Stimulated activated naive CD8-positive, alpha-beta T cell treated with anti-CD3 and anti-CD28 coated beads, Interleukin-15, amount 100 ng/mL, for 72 hours (primary cell): ENCODE measurements at regions not wholly inside any gene's neighbourhood (a gene's known extent, or its start where the extent isn't known, plus 50 kb on each side); places are given as distances from the start of the nearest gene placed in this dataset.

ENCODE experiments used
- ATAC-seq: fragments of 150-1000 bp; cut with Tn5 transposase; 2 replicates; pipeline ENCODE4 v1.10.0; 2021; ENCODE audit warnings: mild to moderate bottlenecking, moderate library complexity
- DNase-seq, 2 donors: peaks; one replicate each; pipeline ENCODE4 v3.0.0; 2021 to 2022
- H3K27ac Mint-ChIP-seq, 2 donors: one replicate each; pipeline ENCODE4 v1.8.0; 2022; ENCODE audit warnings: mild to moderate bottlenecking in 2 of 2, mixed read lengths in 2 of 2, moderate library complexity in 2 of 2
- H3K27me3 Mint-ChIP-seq: one replicate; pipeline ENCODE4 v1.8.0; 2022; ENCODE audit warnings: mixed read lengths
- H3K4me1 Mint-ChIP-seq: one replicate; pipeline ENCODE4 v1.8.0; 2022; ENCODE audit warnings: mild to moderate bottlenecking, mixed read lengths
- H3K4me3 Mint-ChIP-seq, 2 donors: one replicate each; pipeline ENCODE4 v1.8.0; 2022; ENCODE audit warnings: mild to moderate bottlenecking in 2 of 2, mixed read lengths in 2 of 2, moderate library complexity in 1 of 2
- H3K9me3 Mint-ChIP-seq, 2 donors: one replicate each; pipeline ENCODE4 v1.8.0; 2022; ENCODE audit warnings: mixed read lengths in 2 of 2

- H3K9me3 Mint-ChIP-seq: no peaks in the 10 kb centered on the region
- H3K4me3 Mint-ChIP-seq: no peak overlapping the region
- no peak overlapping the region for H3K27ac Mint-ChIP-seq
- no peaks in the 10 kb centered on the region for H3K27me3 Mint-ChIP-seq
- H3K4me1 Mint-ChIP-seq: no peaks in the 10 kb centered on the region
- no peak for ATAC-seq
- DNase-seq: no peak
These were observed 428.8 kb downstream of the CDK5RAP2 start for GRCh38 chr9:120151149-120151548.

- H3K27me3 Mint-ChIP-seq: peaks cover 10% of the 10 kb centered on the region
- no peak for ATAC-seq
- no peak overlapping the region for H3K4me3 Mint-ChIP-seq
- peaks cover 7% of the 10 kb centered on the region for H3K4me1 Mint-ChIP-seq
- H3K9me3 Mint-ChIP-seq: peaks cover 18 to 40% of the 10 kb centered on the region in 2 donors
- DNase-seq: no peak
- H3K27ac Mint-ChIP-seq: peak overlapping the region in 1 of 2 donors; percentile 71
These were observed 441.0 kb downstream of the CDK5RAP2 start for GRCh38 chr9:120138955-120139354.

GRCh38 chr9:120137186-120137840 is 442.7 kb downstream of the CDK5RAP2 start:
- DNase-seq (no peak), ATAC-seq (no peak)
- Mint-ChIP-seq H3K4me1 (peaks cover 7% of the 10 kb centered on the region), H3K4me3 (no peak overlapping the region), H3K27me3 (peaks cover 10% of the 10 kb centered on the region), H3K9me3 (peaks cover 29 to 52% of the 10 kb centered on the region in 2 donors), H3K27ac (no peak overlapping the region)

GRCh38 chr9:120136696-120137095 is 443.3 kb downstream of the CDK5RAP2 start:
- H3K9me3 Mint-ChIP-seq: peaks cover 31 to 52% of the 10 kb centered on the region in 2 donors
- H3K4me1 Mint-ChIP-seq: peaks cover 7% of the 10 kb centered on the region
- ATAC-seq (peak; percentile 42), DNase-seq (no peak)
- no peak overlapping the region for H3K27ac Mint-ChIP-seq
- peaks cover 10% of the 10 kb centered on the region for H3K27me3 Mint-ChIP-seq
- no peak overlapping the region for H3K4me3 Mint-ChIP-seq

GRCh38 chr9:120117081-120117480 is 462.9 kb downstream of the CDK5RAP2 start:
- Mint-ChIP-seq H3K4me1 (no peaks in the 10 kb centered on the region), H3K27ac (no peak overlapping the region), H3K27me3 (no peaks in the 10 kb centered on the region), H3K4me3 (no peak overlapping the region), H3K9me3 (no peaks in the 10 kb centered on the region)
- DNase-seq: no peak
- ATAC-seq: no peak

GRCh38 chr9:120110520-120110919 is 469.4 kb downstream of the CDK5RAP2 start:
- H3K27me3 Mint-ChIP-seq: peaks cover 8% of the 10 kb centered on the region
- no peak for ATAC-seq

GRCh38 chr9:120109242-120109641 is 470.7 kb downstream of the CDK5RAP2 start:
- no peak for DNase-seq
- Mint-ChIP-seq H3K4me3 (no peak overlapping the region), H3K4me1 (no peaks in the 10 kb centered on the region), H3K9me3 (no peaks in the 10 kb centered on the region), H3K27me3 (peaks cover 13% of the 10 kb centered on the region), H3K27ac (no peak overlapping the region)
- peak; percentile 46 for ATAC-seq

More at GRCh38 chr9:120110520-120110919, 469.4 kb downstream of the CDK5RAP2 start:
- Mint-ChIP-seq H3K27ac (no peak overlapping the region), H3K4me3 (no peak overlapping the region), H3K9me3 (no peaks in the 10 kb centered on the region), H3K4me1 (no peaks in the 10 kb centered on the region)
- no peak for DNase-seq

GRCh38 chr9:120107138-120107537 is 472.8 kb downstream of the CDK5RAP2 start:
- Mint-ChIP-seq H3K27ac (no peak overlapping the region), H3K27me3 (peaks cover 13% of the 10 kb centered on the region), H3K9me3 (no peaks in the 10 kb centered on the region), H3K4me3 (no peak overlapping the region), H3K4me1 (no peaks in the 10 kb centered on the region)
- DNase-seq: no peak
- no peak for ATAC-seq

GRCh38 chr9:120104771-120105170 is 475.2 kb downstream of the CDK5RAP2 start:
- Mint-ChIP-seq H3K4me3 (no peak overlapping the region), H3K27me3 (peaks cover 6% of the 10 kb centered on the region), H3K27ac (no peak overlapping the region), H3K9me3 (no peaks in the 10 kb centered on the region), H3K4me1 (no peaks in the 10 kb centered on the region)
- ATAC-seq (no peak), DNase-seq (no peak)

- ATAC-seq (no peak), DNase-seq (no peak)
- H3K4me1 Mint-ChIP-seq: no peaks in the 10 kb centered on the region
- H3K27me3 Mint-ChIP-seq: peaks cover 6% of the 10 kb centered on the region
- H3K9me3 Mint-ChIP-seq: no peaks in the 10 kb centered on the region
- no peak overlapping the region for H3K27ac Mint-ChIP-seq
- H3K4me3 Mint-ChIP-seq: no peak overlapping the region
These were observed 479.4 kb downstream of the CDK5RAP2 start for GRCh38 chr9:120100595-120100994.

GRCh38 chr9:120099065-120099464 is 480.9 kb downstream of the CDK5RAP2 start:
- no peak for DNase-seq
- no peaks in the 10 kb centered on the region for H3K4me1 Mint-ChIP-seq
- no peak overlapping the region for H3K27ac Mint-ChIP-seq
- H3K27me3 Mint-ChIP-seq: no peaks in the 10 kb centered on the region
- H3K4me3 Mint-ChIP-seq: no peak overlapping the region
- ATAC-seq: no peak
- no peaks in the 10 kb centered on the region for H3K9me3 Mint-ChIP-seq

GRCh38 chr9:120098584-120098983 is 481.4 kb downstream of the CDK5RAP2 start:
- no peak overlapping the region for H3K27ac Mint-ChIP-seq
- H3K9me3 Mint-ChIP-seq: no peaks in the 10 kb centered on the region
- H3K27me3 Mint-ChIP-seq: no peaks in the 10 kb centered on the region
- ATAC-seq: no peak
- H3K4me1 Mint-ChIP-seq: no peaks in the 10 kb centered on the region
- H3K4me3 Mint-ChIP-seq: no peak overlapping the region
- no peak for DNase-seq

GRCh38 chr9:120091206-120091605 is 488.8 kb downstream of the CDK5RAP2 start:
- no peaks in the 10 kb centered on the region for H3K27me3 Mint-ChIP-seq

GRCh38 chr9:120080849-120081248 is 499.1 kb downstream of the CDK5RAP2 start:
- ATAC-seq (no peak), DNase-seq (no peak)
- H3K27ac Mint-ChIP-seq: no peak overlapping the region
- H3K4me1 Mint-ChIP-seq: no peaks in the 10 kb centered on the region
- peaks cover 26% of the 10 kb centered on the region for H3K27me3 Mint-ChIP-seq
- H3K4me3 Mint-ChIP-seq: no peak overlapping the region
- H3K9me3 Mint-ChIP-seq: peaks cover 5 to 52% of the 10 kb centered on the region in 2 donors

More at GRCh38 chr9:120091206-120091605, 488.8 kb downstream of the CDK5RAP2 start:
- Mint-ChIP-seq H3K4me3 (no peak overlapping the region), H3K9me3 (peaks cover 5 to 12% of the 10 kb centered on the region in 2 donors), H3K27ac (no peak overlapping the region), H3K4me1 (no peaks in the 10 kb centered on the region)
- ATAC-seq (no peak), DNase-seq (no peak)

- peaks cover 0 to 27% of the 10 kb centered on the region in 2 donors for H3K9me3 Mint-ChIP-seq
- no peak for ATAC-seq
- H3K4me3 Mint-ChIP-seq: no peak overlapping the region
- no peak for DNase-seq
- no peaks in the 10 kb centered on the region for H3K4me1 Mint-ChIP-seq
- no peak overlapping the region for H3K27ac Mint-ChIP-seq
- H3K27me3 Mint-ChIP-seq: peaks cover 32% of the 10 kb centered on the region
These were observed 501.9 kb downstream of the CDK5RAP2 start for GRCh38 chr9:120078112-120078511.

GRCh38 chr9:120071760-120072159 is 508.2 kb downstream of the CDK5RAP2 start:
- Mint-ChIP-seq H3K9me3 (no peaks in the 10 kb centered on the region), H3K27me3 (peaks cover 11% of the 10 kb centered on the region), H3K4me3 (no peak overlapping the region), H3K27ac (no peak overlapping the region), H3K4me1 (no peaks in the 10 kb centered on the region)
- no peak for DNase-seq
- no peak for ATAC-seq

GRCh38 chr9:120066315-120066714 is 513.7 kb downstream of the CDK5RAP2 start:
- Mint-ChIP-seq H3K27me3 (no peaks in the 10 kb centered on the region), H3K9me3 (peaks cover 0 to 12% of the 10 kb centered on the region in 2 donors), H3K27ac (no peak overlapping the region), H3K4me1 (no peaks in the 10 kb centered on the region), H3K4me3 (no peak overlapping the region)
- ATAC-seq: no peak
- no peak for DNase-seq
